Caco-2 (cell line): ENCODE measurements at regions not wholly inside any gene's neighbourhood (a gene's known extent, or its start where the extent isn't known, plus 50 kb on each side); places are given as distances from the start of the nearest gene placed in this dataset.
"Not testable (repeated sequence)": the region's sequence is repeated elsewhere in the genome, so short reads cannot be mapped to it uniquely, and the experiment has no call there.

Source experiments
- BruUV-seq: library from RNA; stranded (reverse); fragments of 400-500 nt; replicated peaks from 2 replicates; lab custom pipeline; 2021; lab: Mats Ljungman, UMichigan
- CTCF ChIA-PET: fragments of 300-600 bp; sonication (Branson Sonifier 250); formaldehyde crosslinking; loops from one replicate; lab custom pipeline; 2022; ENCODE audit warnings: antibody characterized with exemption; lab: Charles Lee
- POLR2A ChIA-PET: fragments of 300-600 bp; sonication (Branson Sonifier 250); formaldehyde crosslinking; loops from one replicate; lab custom pipeline; 2022; ENCODE audit warnings: antibody characterized with exemption; lab: Charles Lee
- DNase-seq, 2 experiments: peaks; one replicate each; pipeline versions ENCODE4 v3.0.0 to v3.0.0-alpha.2; 2020 to 2022
- H3K27me3 ChIP-seq: replicated peaks from 2 replicates; pipeline ENCODE4 v1.6.0; 2011; ENCODE audit warnings: low read length; ENCODE audit not compliant: control insufficient read depth, insufficient read depth
- H3K36me3 ChIP-seq: 2 replicates; pipeline ENCODE4 v1.5.1; 2011; ENCODE audit warnings: low read length; ENCODE audit not compliant: control insufficient read depth, insufficient read depth
- H3K4me1 ChIP-seq: fragments of 250-450 bp; sonication (Bioruptor Pico); 2 replicates; pipeline ENCODE4 v1.5.1; 2020; ENCODE audit warnings: mild to moderate bottlenecking
- H3K4me3 ChIP-seq: 2 replicates; pipeline ENCODE4 v1.5.1; 2011; ENCODE audit warnings: low read depth, mild to moderate bottlenecking, control low read depth, low read length
- H3K9me3 ChIP-seq: fragments of 250-450 bp; sonication (Bioruptor Pico); 2 replicates; pipeline ENCODE4 v1.5.1; 2020; ENCODE audit warnings: mild to moderate bottlenecking, moderate library complexity
- H3K27ac Mint-ChIP-seq: one replicate; pipeline ENCODE4 v1.8.0; 2022; ENCODE audit warnings: mixed read lengths; ENCODE audit not compliant: unreplicated experiment
- H3K27me3 Mint-ChIP-seq: one replicate; pipeline ENCODE4 v1.8.0; 2022; ENCODE audit warnings: mixed read lengths; ENCODE audit not compliant: insufficient read depth, unreplicated experiment
- H3K36me3 Mint-ChIP-seq: one replicate; pipeline ENCODE4 v1.8.0; 2022; ENCODE audit warnings: mild to moderate bottlenecking, mixed read lengths; ENCODE audit not compliant: insufficient read depth, unreplicated experiment
- H3K4me1 Mint-ChIP-seq: one replicate; pipeline ENCODE4 v1.8.0; 2022; ENCODE audit warnings: low read depth, mixed read lengths; ENCODE audit not compliant: unreplicated experiment
- H3K4me3 Mint-ChIP-seq: one replicate; pipeline ENCODE4 v1.8.0; 2022; ENCODE audit warnings: mild to moderate bottlenecking, moderate library complexity, mixed read lengths; ENCODE audit not compliant: unreplicated experiment
- H3K9me3 Mint-ChIP-seq: one replicate; pipeline ENCODE4 v1.8.0; 2022; ENCODE audit warnings: mixed read lengths; ENCODE audit not compliant: unreplicated experiment
- intact Hi-C: fragments of 100-400 bp; cut with micrococcal nuclease; formaldehyde crosslinking; loops from one replicate; pipeline ENCODE4 v1.10.0; 2022; ENCODE audit not compliant: unreplicated experiment
- TF ChIP-seq, protein P1 (sequence below), 2 experiments: fragments of 200-600 bp in 1 of 2; IDR thresholded peaks; 1 replicate in 1 of 2; 2 replicates in 1 of 2; pipeline versions ENCODE4 v1.5.1 to v1.8.0; 2011 to 2022; ENCODE audit warnings: antibody characterized with exemption in 1 of 2, control low read depth in 1 of 2, inconsistent platforms in 1 of 2, low read depth in 1 of 2, low read length in 1 of 2, mild to moderate bottlenecking in 1 of 2, moderate library complexity in 1 of 2; ENCODE audit not compliant: insufficient read depth in 1 of 2, severe bottlenecking in 1 of 2, unreplicated experiment in 1 of 2

DNA sequence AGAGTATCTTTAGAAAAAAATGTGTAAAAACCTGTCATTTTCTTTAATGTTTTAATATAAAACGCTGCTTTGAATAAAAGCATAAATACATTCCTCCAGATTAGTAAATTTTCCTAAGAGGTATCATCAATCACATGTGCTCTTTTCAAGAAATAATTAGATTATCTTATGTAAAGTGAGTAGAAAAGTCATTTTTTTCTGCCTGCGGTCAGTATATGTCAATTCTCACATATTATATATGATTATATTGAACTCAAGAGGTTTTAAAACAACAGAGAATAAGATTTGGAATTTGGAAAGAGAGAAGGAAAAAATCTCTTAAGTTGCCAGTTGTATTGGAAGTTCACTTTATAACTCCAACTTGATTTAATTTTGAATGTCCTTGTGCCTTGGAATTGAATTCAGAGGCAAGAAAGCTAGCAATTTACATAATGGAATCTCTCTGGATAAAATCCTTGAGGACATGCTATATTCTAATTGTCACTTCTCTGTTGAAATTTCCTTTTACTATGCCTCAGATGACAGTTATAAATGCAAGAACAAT is 740.1 kb upstream of the SPRY2 start:
- Histone ChIP-seq H3K4me1 (no peaks in the 10 kb centered on the region), H3K36me3 (no peaks in the 10 kb centered on the region), H3K9me3 (no peaks in the 10 kb centered on the region), H3K27me3 (no peaks in the 10 kb centered on the region), H3K4me3 (no peak overlapping the region)
- ChIA-PET POLR2A (no interaction called here), CTCF (no interaction called here)
- no TSS peak for BruUV-seq
- TF ChIP-seq, protein P1, sequence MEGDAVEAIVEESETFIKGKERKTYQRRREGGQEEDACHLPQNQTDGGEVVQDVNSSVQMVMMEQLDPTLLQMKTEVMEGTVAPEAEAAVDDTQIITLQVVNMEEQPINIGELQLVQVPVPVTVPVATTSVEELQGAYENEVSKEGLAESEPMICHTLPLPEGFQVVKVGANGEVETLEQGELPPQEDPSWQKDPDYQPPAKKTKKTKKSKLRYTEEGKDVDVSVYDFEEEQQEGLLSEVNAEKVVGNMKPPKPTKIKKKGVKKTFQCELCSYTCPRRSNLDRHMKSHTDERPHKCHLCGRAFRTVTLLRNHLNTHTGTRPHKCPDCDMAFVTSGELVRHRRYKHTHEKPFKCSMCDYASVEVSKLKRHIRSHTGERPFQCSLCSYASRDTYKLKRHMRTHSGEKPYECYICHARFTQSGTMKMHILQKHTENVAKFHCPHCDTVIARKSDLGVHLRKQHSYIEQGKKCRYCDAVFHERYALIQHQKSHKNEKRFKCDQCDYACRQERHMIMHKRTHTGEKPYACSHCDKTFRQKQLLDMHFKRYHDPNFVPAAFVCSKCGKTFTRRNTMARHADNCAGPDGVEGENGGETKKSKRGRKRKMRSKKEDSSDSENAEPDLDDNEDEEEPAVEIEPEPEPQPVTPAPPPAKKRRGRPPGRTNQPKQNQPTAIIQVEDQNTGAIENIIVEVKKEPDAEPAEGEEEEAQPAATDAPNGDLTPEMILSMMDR (IDR thresholded peaks at IDR 0.05; ENCODE audit: insufficient read depth in 1 of 2, low read depth in 1 of 2, low read length in 1 of 2, severe bottlenecking in 1 of 2, unreplicated experiment in 1 of 2): no peak
- H3K27me3 Mint-ChIP-seq: no peaks in the 10 kb centered on the region
- no peaks in the 10 kb centered on the region for H3K36me3 Mint-ChIP-seq
- intact Hi-C loops: no loop called here
- no peak overlapping the region for H3K27ac Mint-ChIP-seq
- H3K4me3 Mint-ChIP-seq: no peak overlapping the region
- peaks cover 24% of the 10 kb centered on the region for H3K9me3 Mint-ChIP-seq
- DNase-seq: no peak
- H3K4me1 Mint-ChIP-seq: peaks cover 7% of the 10 kb centered on the region

DNA sequence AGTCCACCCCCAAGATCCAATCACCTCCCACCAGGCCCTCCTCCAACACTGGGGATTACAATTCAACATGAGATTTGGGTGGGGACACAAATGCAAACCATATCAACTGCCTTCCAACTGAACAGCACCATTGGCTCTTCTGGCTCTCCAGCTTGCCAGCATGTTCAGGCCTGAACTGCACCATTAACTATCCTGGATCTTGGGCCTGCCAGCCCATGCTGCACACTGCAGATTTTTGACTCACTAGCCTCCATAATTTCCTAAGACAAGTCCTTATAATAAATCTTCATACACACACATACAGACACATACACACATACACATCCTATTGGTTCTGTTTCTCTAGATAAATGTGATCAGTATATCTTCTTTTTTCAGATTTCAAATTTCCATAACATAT is 737.1 kb upstream of the SPRY2 start:
- Histone ChIP-seq H3K27me3 (no peaks in the 10 kb centered on the region), H3K36me3 (no peaks in the 10 kb centered on the region), H3K9me3 (0 out of 2 replicates have a peak, but pooled peaks cover 4% of the 10 kb centered on the region), H3K4me3 (no peak overlapping the region), H3K4me1 (no peaks in the 10 kb centered on the region; the same call in 1 of the 2 replicates)
- no peak overlapping the region for H3K4me3 Mint-ChIP-seq
- H3K27me3 Mint-ChIP-seq: no peaks in the 10 kb centered on the region
- intact Hi-C loops: no loop called here
- ChIA-PET POLR2A (no interaction called here), CTCF (no interaction called here)
- H3K36me3 Mint-ChIP-seq: no peaks in the 10 kb centered on the region
- no TSS peak for BruUV-seq
- TF ChIP-seq, protein P1 (IDR thresholded peaks at IDR 0.05; ENCODE audit: insufficient read depth in 1 of 2, low read depth in 1 of 2, low read length in 1 of 2, severe bottlenecking in 1 of 2, unreplicated experiment in 1 of 2): no peak
- H3K9me3 Mint-ChIP-seq: peaks cover 14% of the 10 kb centered on the region
- no peak overlapping the region for H3K27ac Mint-ChIP-seq
- no peaks in the 10 kb centered on the region for H3K4me1 Mint-ChIP-seq
- no peak for DNase-seq

- H3K9me3 Mint-ChIP-seq, POLR2A ChIA-PET, DNase-seq, H3K4me1 ChIP-seq, H3K4me1 Mint-ChIP-seq, intact Hi-C loops, H3K4me3 ChIP-seq, H3K36me3 ChIP-seq, H3K27me3 Mint-ChIP-seq, H3K4me3 Mint-ChIP-seq, H3K27me3 ChIP-seq, H3K27ac Mint-ChIP-seq, H3K36me3 Mint-ChIP-seq, CTCF ChIA-PET, BruUV-seq: not testable (repeated sequence)
- H3K9me3 ChIP-seq: peaks cover 18% of the 10 kb centered on the region; the same call in 1 of the 2 replicates
These were observed 728.9 kb upstream of the SPRY2 start for GRCh38 chr13:81069822-81070221.

DNA sequence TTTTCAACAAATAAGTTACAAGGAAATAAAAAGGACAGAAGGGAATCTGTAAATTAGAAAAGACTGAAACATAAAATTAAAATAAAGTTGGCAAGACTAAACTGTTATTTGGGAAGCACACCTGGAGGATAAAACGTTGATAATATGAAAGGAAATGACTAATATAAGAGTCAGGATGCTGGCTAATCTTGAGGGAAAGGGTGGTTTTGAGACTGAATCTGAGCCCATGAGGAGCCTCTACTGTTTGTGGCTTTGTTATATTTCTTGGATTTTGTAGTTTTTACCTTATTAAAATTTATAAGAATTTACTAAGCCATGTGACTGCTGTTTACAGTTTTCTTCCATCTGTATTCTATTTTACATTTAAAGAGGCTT is 718.0 kb upstream of the SPRY2 start:
- DNase-seq: no peak
- Histone ChIP-seq H3K9me3 (no peaks in the 10 kb centered on the region), H3K27me3 (no peaks in the 10 kb centered on the region), H3K4me3 (no peak overlapping the region), H3K36me3 (no peaks in the 10 kb centered on the region), H3K4me1 (peaks cover 9% of the 10 kb centered on the region)
- H3K27ac Mint-ChIP-seq: no peak overlapping the region
- ChIA-PET CTCF (no interaction called here), POLR2A (no interaction called here)
- H3K4me1 Mint-ChIP-seq: peaks cover 13% of the 10 kb centered on the region
- no peaks in the 10 kb centered on the region for H3K36me3 Mint-ChIP-seq
- no peaks in the 10 kb centered on the region for H3K27me3 Mint-ChIP-seq
- TF ChIP-seq, protein P1 (IDR thresholded peaks at IDR 0.05; ENCODE audit: insufficient read depth in 1 of 2, low read depth in 1 of 2, low read length in 1 of 2, severe bottlenecking in 1 of 2, unreplicated experiment in 1 of 2): no peak
- intact Hi-C loops: no loop called here
- no peak overlapping the region for H3K4me3 Mint-ChIP-seq
- no TSS peak for BruUV-seq
- H3K9me3 Mint-ChIP-seq: no peaks in the 10 kb centered on the region
